K562 (cell line): ENCODE measurements at regions not wholly inside any gene's neighbourhood (a gene's known extent, or its start where the extent isn't known, plus 50 kb on each side); places are given as distances from the start of the nearest gene placed in this dataset.

Experiments
- CREM ChIP-seq: IDR thresholded peaks from 2 replicates; pipeline ENCODE4 v1.6.1; 2014; ENCODE audit warnings: antibody characterized with exemption, low read depth
- EGR1 ChIP-seq: fragments of 450-650 bp; conservative IDR thresholded peaks from 2 replicates; pipeline ENCODE4 v1.6.1; 2017; ENCODE audit warnings: mild to moderate bottlenecking
- MEF2D ChIP-seq: conservative IDR thresholded peaks from 2 replicates; pipeline ENCODE4 v1.6.1; 2016; ENCODE audit warnings: low read depth, missing genetic modification characterization, missing compliant biosample characterization
- MEIS2 ChIP-seq: fragments of 450-650 bp; IDR thresholded peaks from 2 replicates; pipeline ENCODE4 v1.6.1; 2014; ENCODE audit warnings: mild to moderate bottlenecking; ENCODE audit not compliant: partially characterized antibody
- TFAM ChIP-seq: fragments of 250-450 bp; sonication (Bioruptor Pico); conservative IDR thresholded peaks from 2 replicates; pipeline ENCODE4 v1.5.0; 2021; ENCODE audit warnings: mild to moderate bottlenecking, moderate library complexity
- U2AF2 ChIP-seq: fragments of 200-400 bp; formaldehyde crosslinking; optimal IDR thresholded peaks from 2 replicates; pipeline ENCODE3; 2017; ENCODE audit warnings: low read depth, mild to moderate bottlenecking, low read length
- ZNF232 ChIP-seq: sonication (generic); formaldehyde crosslinking; IDR thresholded peaks from 2 replicates; pipeline ENCODE4 v1.8.0; 2022; ENCODE audit warnings: mild to moderate bottlenecking, missing genetic modification reagents
- ZNF41 ChIP-seq: fragments of 250-450 bp; sonication (Bioruptor Pico); conservative IDR thresholded peaks from 2 replicates; pipeline ENCODE4 v1.4.0; 2020; ENCODE audit warnings: mild to moderate bottlenecking
- ZNF766 ChIP-seq: fragments of 200-800 bp; sonication (Bioruptor generic); conservative IDR thresholded peaks from 2 replicates; pipeline ENCODE4 v1.6.1; 2016; ENCODE audit warnings: missing genetic modification characterization, missing compliant biosample characterization
- TF ChIP-seq, protein P1 (sequence below): fragments of 250-450 bp; sonication (Bioruptor Pico); IDR thresholded peaks from 2 replicates; pipeline ENCODE4 v1.5.0; 2022; ENCODE audit warnings: mild to moderate bottlenecking
- TF ChIP-seq, protein P2 (sequence below), 3 experiments: IDR thresholded peaks in 2 of 3; conservative IDR thresholded peaks in 1 of 3; 2 replicates each; pipeline ENCODE4 v1.5.1; 2011 to 2012; ENCODE audit warnings: low read length in 3 of 3, mild to moderate bottlenecking in 3 of 3, control low read depth in 2 of 3, improper control_type of control experiment in 1 of 3, inconsistent platforms in 1 of 3, low read depth in 1 of 3, mixed read lengths in 1 of 3, moderate library complexity in 1 of 3; ENCODE audit not compliant: insufficient read depth in 2 of 3
- TF ChIP-seq, protein P3 (sequence below): sonication (generic); formaldehyde crosslinking; IDR thresholded peaks from 2 replicates; pipeline ENCODE4 v1.8.0; 2023; ENCODE audit warnings: missing genetic modification reagents, mild to moderate bottlenecking, borderline replicate concordance

DNA sequence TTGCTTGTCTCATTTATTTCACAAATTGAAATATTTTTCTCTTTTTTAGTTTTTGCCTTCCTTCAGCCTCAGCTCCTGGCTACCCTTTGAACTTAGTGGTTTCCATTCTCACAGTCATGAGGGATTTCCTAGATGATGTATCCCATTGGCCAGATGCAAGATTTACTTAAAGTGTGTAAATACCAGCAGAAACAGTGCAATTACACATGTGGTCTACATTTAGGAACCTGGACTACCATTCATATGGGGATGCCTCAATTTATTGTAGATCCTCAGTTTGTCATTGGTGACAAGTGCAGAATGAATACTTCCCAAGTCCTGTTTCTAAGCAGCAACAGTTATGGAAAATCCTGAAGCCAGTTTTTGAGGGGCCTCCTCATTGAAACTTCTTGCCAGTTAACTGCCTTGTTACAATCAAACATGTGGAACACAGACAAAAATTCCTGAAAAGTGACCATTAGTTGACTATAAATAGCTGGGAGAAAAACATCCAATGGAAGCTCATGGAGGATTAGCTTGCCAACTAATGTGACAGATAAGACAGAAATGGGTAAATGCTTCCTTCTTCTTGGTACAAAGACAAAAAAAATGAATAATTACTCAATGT lies 113.6 kb upstream of the FER start:
- TF ChIP-seq, protein P1, sequence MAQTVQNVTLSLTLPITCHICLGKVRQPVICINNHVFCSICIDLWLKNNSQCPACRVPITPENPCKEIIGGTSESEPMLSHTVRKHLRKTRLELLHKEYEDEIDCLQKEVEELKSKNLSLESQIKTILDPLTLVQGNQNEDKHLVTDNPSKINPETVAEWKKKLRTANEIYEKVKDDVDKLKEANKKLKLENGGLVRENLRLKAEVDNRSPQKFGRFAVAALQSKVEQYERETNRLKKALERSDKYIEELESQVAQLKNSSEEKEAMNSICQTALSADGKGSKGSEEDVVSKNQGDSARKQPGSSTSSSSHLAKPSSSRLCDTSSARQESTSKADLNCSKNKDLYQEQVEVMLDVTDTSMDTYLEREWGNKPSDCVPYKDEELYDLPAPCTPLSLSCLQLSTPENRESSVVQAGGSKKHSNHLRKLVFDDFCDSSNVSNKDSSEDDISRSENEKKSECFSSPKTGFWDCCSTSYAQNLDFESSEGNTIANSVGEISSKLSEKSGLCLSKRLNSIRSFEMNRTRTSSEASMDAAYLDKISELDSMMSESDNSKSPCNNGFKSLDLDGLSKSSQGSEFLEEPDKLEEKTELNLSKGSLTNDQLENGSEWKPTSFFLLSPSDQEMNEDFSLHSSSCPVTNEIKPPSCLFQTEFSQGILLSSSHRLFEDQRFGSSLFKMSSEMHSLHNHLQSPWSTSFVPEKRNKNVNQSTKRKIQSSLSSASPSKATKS (CRISPR knock-in tag) = no peak
- TF ChIP-seq ZNF766 = no peak
- TF ChIP-seq ZNF232 (CRISPR knock-in tag) = no peak
- TF ChIP-seq, protein P2, sequence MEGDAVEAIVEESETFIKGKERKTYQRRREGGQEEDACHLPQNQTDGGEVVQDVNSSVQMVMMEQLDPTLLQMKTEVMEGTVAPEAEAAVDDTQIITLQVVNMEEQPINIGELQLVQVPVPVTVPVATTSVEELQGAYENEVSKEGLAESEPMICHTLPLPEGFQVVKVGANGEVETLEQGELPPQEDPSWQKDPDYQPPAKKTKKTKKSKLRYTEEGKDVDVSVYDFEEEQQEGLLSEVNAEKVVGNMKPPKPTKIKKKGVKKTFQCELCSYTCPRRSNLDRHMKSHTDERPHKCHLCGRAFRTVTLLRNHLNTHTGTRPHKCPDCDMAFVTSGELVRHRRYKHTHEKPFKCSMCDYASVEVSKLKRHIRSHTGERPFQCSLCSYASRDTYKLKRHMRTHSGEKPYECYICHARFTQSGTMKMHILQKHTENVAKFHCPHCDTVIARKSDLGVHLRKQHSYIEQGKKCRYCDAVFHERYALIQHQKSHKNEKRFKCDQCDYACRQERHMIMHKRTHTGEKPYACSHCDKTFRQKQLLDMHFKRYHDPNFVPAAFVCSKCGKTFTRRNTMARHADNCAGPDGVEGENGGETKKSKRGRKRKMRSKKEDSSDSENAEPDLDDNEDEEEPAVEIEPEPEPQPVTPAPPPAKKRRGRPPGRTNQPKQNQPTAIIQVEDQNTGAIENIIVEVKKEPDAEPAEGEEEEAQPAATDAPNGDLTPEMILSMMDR (IDR thresholded peaks at IDR 0.05 in 2 of 3, conservative IDR thresholded peaks at IDR 0.05 in 1 of 3; ENCODE audit: insufficient read depth in 2 of 3, low read depth in 1 of 3, low read length in 3 of 3) = no peak
- no peak for TF ChIP-seq MEF2D (tag)
- no peak for TF ChIP-seq TFAM
- no peak for TF ChIP-seq EGR1
- TF ChIP-seq CREM = no peak
- TF ChIP-seq ZNF41 (CRISPR knock-in tag) = no peak
- TF ChIP-seq, protein P3, sequence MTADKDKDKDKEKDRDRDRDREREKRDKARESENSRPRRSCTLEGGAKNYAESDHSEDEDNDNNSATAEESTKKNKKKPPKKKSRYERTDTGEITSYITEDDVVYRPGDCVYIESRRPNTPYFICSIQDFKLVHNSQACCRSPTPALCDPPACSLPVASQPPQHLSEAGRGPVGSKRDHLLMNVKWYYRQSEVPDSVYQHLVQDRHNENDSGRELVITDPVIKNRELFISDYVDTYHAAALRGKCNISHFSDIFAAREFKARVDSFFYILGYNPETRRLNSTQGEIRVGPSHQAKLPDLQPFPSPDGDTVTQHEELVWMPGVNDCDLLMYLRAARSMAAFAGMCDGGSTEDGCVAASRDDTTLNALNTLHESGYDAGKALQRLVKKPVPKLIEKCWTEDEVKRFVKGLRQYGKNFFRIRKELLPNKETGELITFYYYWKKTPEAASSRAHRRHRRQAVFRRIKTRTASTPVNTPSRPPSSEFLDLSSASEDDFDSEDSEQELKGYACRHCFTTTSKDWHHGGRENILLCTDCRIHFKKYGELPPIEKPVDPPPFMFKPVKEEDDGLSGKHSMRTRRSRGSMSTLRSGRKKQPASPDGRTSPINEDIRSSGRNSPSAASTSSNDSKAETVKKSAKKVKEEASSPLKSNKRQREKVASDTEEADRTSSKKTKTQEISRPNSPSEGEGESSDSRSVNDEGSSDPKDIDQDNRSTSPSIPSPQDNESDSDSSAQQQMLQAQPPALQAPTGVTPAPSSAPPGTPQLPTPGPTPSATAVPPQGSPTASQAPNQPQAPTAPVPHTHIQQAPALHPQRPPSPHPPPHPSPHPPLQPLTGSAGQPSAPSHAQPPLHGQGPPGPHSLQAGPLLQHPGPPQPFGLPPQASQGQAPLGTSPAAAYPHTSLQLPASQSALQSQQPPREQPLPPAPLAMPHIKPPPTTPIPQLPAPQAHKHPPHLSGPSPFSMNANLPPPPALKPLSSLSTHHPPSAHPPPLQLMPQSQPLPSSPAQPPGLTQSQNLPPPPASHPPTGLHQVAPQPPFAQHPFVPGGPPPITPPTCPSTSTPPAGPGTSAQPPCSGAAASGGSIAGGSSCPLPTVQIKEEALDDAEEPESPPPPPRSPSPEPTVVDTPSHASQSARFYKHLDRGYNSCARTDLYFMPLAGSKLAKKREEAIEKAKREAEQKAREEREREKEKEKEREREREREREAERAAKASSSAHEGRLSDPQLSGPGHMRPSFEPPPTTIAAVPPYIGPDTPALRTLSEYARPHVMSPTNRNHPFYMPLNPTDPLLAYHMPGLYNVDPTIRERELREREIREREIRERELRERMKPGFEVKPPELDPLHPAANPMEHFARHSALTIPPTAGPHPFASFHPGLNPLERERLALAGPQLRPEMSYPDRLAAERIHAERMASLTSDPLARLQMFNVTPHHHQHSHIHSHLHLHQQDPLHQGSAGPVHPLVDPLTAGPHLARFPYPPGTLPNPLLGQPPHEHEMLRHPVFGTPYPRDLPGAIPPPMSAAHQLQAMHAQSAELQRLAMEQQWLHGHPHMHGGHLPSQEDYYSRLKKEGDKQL (CRISPR knock-in tag) = no peak
- no peak for TF ChIP-seq U2AF2
- TF ChIP-seq MEIS2 = no peak
